ENCODE measurements at regions not wholly inside any gene's neighbourhood (a gene's known extent, or its start where the extent isn't known, plus 50 kb on each side); places are given as distances from the start of the nearest gene placed in this dataset.

- DNase-seq (ENCODE audit: low spot score): no peak
Observed at GRCh38 chr16:87067836-87068761, 249.1 kb downstream of the C16orf95 start.

GRCh38 chr16:87068762-87069150 is 248.4 kb downstream of the C16orf95 start:
- no peak for DNase-seq (ENCODE audit: low spot score)

- DNase-seq (ENCODE audit: low spot score): no peak
Observed at GRCh38 chr16:87070657-87071056, 246.5 kb downstream of the C16orf95 start.

GRCh38 chr16:87072101-87072500 is 245.1 kb downstream of the C16orf95 start:
- DNase-seq (ENCODE audit: low spot score): no peak

GRCh38 chr16:87074641-87075318 is 242.4 kb downstream of the C16orf95 start:
- DNase-seq (ENCODE audit: low spot score): no peak

GRCh38 chr16:87075319-87075860 is 241.8 kb downstream of the C16orf95 start:
- DNase-seq (ENCODE audit: low spot score): no peak

GRCh38 chr16:87076331-87076949 is 240.8 kb downstream of the C16orf95 start:
- DNase-seq (ENCODE audit: low spot score): no peak

- DNase-seq (ENCODE audit: low spot score): peak; percentile 75
Observed at GRCh38 chr16:87076950-87077749, 240.0 kb downstream of the C16orf95 start.

- no peak for DNase-seq (ENCODE audit: low spot score)
Observed at GRCh38 chr16:87077750-87078127, 239.5 kb downstream of the C16orf95 start.

GRCh38 chr16:87080571-87081167 is 236.5 kb downstream of the C16orf95 start:
- DNase-seq (ENCODE audit: low spot score): no peak

- DNase-seq (ENCODE audit: low spot score): no peak
Observed at GRCh38 chr16:87085441-87085840, 231.8 kb downstream of the C16orf95 start.

- DNase-seq (ENCODE audit: low spot score): no peak
Observed at GRCh38 chr16:87086156-87086555, 231.0 kb downstream of the C16orf95 start.

GRCh38 chr16:87086575-87086974 is 230.6 kb downstream of the C16orf95 start:
- DNase-seq (ENCODE audit: low spot score): no peak

- DNase-seq (ENCODE audit: low spot score): no peak
Observed at GRCh38 chr16:87092958-87093357, 224.2 kb downstream of the C16orf95 start.

GRCh38 chr16:87093804-87094555 is 223.2 kb downstream of the C16orf95 start:
- no peak for DNase-seq (ENCODE audit: low spot score)

- DNase-seq (ENCODE audit: low spot score): no peak
Observed at GRCh38 chr16:87094556-87094865, 222.7 kb downstream of the C16orf95 start.

GRCh38 chr16:87095271-87095670 is 221.9 kb downstream of the C16orf95 start:
- no peak for DNase-seq (ENCODE audit: low spot score)

GRCh38 chr16:87096746-87097333 is 220.4 kb downstream of the C16orf95 start:
- no peak for DNase-seq (ENCODE audit: low spot score)

- no peak for DNase-seq (ENCODE audit: low spot score)
Observed at GRCh38 chr16:87098361-87098760, 218.8 kb downstream of the C16orf95 start.

- DNase-seq (ENCODE audit: low spot score): no peak
Observed at GRCh38 chr16:87098976-87099720, 218.0 kb downstream of the C16orf95 start.

Data from RKO (cell line).